ENCODE measurements at regions not wholly inside any gene's neighbourhood (a gene's known extent, or its start where the extent isn't known, plus 50 kb on each side); places are given as distances from the start of the nearest gene placed in this dataset.
"Not testable (repeated sequence)": the region's sequence is repeated elsewhere in the genome, so short reads cannot be mapped to it uniquely, and the experiment has no call there.

DNA sequence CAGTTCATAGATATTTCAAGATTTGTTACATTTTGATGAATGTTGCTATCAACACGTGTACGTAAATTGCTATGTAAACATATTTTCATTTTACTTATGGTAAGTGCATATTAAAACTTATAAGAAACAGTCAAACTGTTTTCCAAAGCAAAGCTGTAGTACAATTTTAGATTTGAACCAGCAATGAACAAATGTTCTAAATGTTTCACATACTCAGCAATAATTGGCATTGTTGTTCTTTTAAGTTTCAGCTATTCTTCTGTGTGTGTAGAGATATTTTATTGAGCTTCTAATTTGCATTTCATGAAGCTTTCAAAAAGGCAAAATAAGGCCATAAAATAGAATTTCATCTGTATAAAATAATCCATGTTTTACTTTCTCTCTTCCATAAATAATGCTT lies 1433.2 kb downstream of the LRFN5 start:
- Histone ChIP-seq H2AFZ (ENCODE audit: low read depth, low read length) (no peak overlapping the region), H3K27me3 (ENCODE audit: insufficient read depth, low read length) (no peaks in the 10 kb centered on the region), H3K4me1 (ENCODE audit: insufficient read depth, low read length) (no peaks in the 10 kb centered on the region), H3K4me3 (ENCODE audit: low read length) (no peak overlapping the region), H3K9me3 (ENCODE audit: low read length) (no peaks in the 10 kb centered on the region), H3K36me3 (ENCODE audit: insufficient read depth, low read length) (no peaks in the 10 kb centered on the region)

GRCh38 chr14:43031598-43031997 lies 1424.9 kb downstream of the LRFN5 start:
- H3K27me3 ChIP-seq (ENCODE audit: insufficient read depth, low read length), result no peaks in the 10 kb centered on the region
- H3K36me3 ChIP-seq (ENCODE audit: insufficient read depth, low read length), result no peaks in the 10 kb centered on the region
- H3K4me1 ChIP-seq (ENCODE audit: insufficient read depth, low read length), result no peaks in the 10 kb centered on the region
- H3K9me3 ChIP-seq (ENCODE audit: low read length), result no peaks in the 10 kb centered on the region
- H2AFZ ChIP-seq (ENCODE audit: low read depth, low read length), result no peak overlapping the region
- no peak overlapping the region for H3K4me3 ChIP-seq (ENCODE audit: low read length)

DNA sequence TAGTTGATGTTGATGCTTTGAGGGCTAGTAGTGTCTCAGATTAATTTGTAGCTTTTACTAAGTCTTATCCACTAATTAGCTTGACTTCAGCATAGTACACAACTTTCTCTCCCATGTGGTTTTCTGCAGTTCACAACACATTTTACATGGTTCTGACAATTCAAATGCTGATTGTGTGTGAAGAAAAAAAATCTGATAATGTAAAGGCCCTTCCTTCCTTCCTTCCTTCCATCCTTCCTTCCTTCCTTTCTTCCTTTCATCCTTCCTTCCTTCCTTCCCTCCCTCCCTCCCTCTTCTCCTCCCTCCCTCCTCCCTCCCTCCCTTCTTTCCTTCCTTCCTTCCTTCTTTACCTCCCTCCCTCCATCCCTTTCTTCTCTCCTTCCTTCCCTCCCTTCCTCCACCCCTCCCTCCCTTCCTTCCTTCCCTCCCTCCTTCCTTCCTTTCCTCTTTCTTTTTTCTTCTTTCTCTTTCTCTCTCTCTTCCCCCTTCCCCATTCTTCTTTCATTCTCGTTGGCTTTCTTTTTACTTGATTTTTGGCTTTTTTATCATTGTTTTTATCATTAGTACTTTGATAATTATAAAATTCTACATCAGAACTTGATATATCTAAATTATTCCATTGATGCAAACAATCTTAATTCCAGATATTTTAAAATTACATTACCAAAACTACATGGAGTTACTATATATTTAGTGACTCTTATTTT lies 1415.6 kb downstream of the LRFN5 start:
- Histone ChIP-seq H3K4me1 (ENCODE audit: insufficient read depth, low read length) (peaks cover 3% of the 10 kb centered on the region), H3K36me3 (ENCODE audit: insufficient read depth, low read length) (no peaks in the 10 kb centered on the region), H3K9me3 (ENCODE audit: low read length) (no peaks in the 10 kb centered on the region), H3K4me3 (ENCODE audit: low read length) (no peak overlapping the region), H3K27me3 (ENCODE audit: insufficient read depth, low read length) (no peaks in the 10 kb centered on the region), H2AFZ (ENCODE audit: low read depth, low read length) (no peak overlapping the region)

- H3K9me3 ChIP-seq (ENCODE audit: low read length), result no peaks in the 10 kb centered on the region
- H3K36me3 ChIP-seq (ENCODE audit: insufficient read depth, low read length), result no peaks in the 10 kb centered on the region
- H3K4me1 ChIP-seq (ENCODE audit: insufficient read depth, low read length), result no peaks in the 10 kb centered on the region
- no peak overlapping the region for H3K4me3 ChIP-seq (ENCODE audit: low read length)
- H2AFZ ChIP-seq (ENCODE audit: low read depth, low read length), result no peak overlapping the region
- H3K27me3 ChIP-seq (ENCODE audit: insufficient read depth, low read length), result no peaks in the 10 kb centered on the region
Observed at GRCh38 chr14:43019826-43020225, 1413.2 kb downstream of the LRFN5 start.

GRCh38 chr14:43014338-43014737 lies 1407.7 kb downstream of the LRFN5 start:
- H3K36me3 ChIP-seq (ENCODE audit: insufficient read depth, low read length), result no peaks in the 10 kb centered on the region
- no peaks in the 10 kb centered on the region for H3K9me3 ChIP-seq (ENCODE audit: low read length)
- no peaks in the 10 kb centered on the region for H3K4me1 ChIP-seq (ENCODE audit: insufficient read depth, low read length)
- no peaks in the 10 kb centered on the region for H3K27me3 ChIP-seq (ENCODE audit: insufficient read depth, low read length)
- no peak overlapping the region for H2AFZ ChIP-seq (ENCODE audit: low read depth, low read length)
- no peak overlapping the region for H3K4me3 ChIP-seq (ENCODE audit: low read length)

DNA sequence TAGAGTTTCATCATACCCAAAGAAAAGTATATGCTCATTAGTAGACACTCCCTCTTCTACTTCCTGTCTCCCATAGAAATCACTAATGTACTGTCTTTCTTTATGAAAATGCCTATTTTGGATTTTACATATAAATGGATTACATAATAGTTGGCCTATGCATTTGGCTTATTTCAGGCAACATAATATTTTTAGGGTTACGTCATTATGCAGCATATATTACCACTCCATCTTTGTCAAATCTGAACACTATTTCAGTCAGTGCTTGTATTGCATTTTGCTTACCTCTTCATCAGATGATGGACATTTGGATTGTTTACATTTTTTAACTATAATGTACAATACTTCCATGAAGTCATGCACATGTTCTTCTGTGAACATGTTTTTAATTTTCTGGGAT lies 1406.1 kb downstream of the LRFN5 start:
- Histone ChIP-seq H3K4me1 (ENCODE audit: insufficient read depth, low read length) (no peaks in the 10 kb centered on the region), H3K4me3 (ENCODE audit: low read length) (no peak overlapping the region), H3K9me3 (ENCODE audit: low read length) (no peaks in the 10 kb centered on the region), H3K27me3 (ENCODE audit: insufficient read depth, low read length) (no peaks in the 10 kb centered on the region), H3K36me3 (ENCODE audit: insufficient read depth, low read length) (no peaks in the 10 kb centered on the region), H2AFZ (ENCODE audit: low read depth, low read length) (no peak overlapping the region)

DNA sequence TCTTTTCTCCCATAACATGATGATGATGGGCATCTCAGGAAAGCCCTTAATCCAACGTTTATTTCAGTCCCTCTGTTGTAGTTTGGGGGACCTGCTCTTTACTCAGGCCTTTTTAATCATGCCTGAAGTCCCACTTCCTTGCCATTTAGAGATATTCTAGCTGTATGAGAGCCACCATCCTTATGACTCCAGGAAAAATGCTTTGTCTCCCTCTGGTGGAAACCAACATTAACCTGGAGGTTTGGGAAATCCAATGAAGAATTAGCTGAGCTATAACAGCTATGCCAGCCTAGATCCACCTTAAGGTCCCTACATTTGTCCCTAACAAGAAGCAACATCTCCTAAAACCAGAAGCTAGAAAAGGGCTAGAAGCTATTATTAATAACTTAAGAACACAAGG lies 1399.1 kb downstream of the LRFN5 start:
- H3K27me3 ChIP-seq (ENCODE audit: insufficient read depth, low read length), result no peaks in the 10 kb centered on the region

DNA sequence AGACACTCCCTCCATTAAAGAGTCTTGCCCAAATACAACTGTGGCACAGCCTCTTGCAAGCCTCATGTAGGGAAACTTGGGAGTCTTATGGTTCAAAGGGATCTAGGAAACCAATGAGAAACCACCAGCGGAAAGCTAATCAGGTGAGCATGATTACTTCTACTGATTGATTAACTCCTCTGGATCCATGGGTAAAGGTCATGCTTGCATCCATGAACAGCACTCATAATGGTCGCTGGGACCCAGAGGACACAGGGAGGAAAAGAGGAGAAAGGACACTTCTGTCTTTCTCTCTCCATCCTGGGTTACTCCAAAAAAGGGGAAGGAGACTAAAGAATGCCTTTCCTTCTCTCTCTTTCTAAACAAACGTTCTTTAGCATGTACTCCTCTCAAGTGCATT lies 1397.2 kb downstream of the LRFN5 start:
- Histone ChIP-seq H3K4me3 (ENCODE audit: low read length) (no peak overlapping the region), H3K9me3 (ENCODE audit: low read length) (no peaks in the 10 kb centered on the region), H3K36me3 (ENCODE audit: insufficient read depth, low read length) (no peaks in the 10 kb centered on the region), H3K27me3 (ENCODE audit: insufficient read depth, low read length) (no peaks in the 10 kb centered on the region), H3K4me1 (ENCODE audit: insufficient read depth, low read length) (no peaks in the 10 kb centered on the region), H2AFZ (ENCODE audit: low read depth, low read length) (no peak overlapping the region)

More for the DNA sequence above, 1399.1 kb downstream of the LRFN5 start:
- Histone ChIP-seq H3K9me3 (ENCODE audit: low read length) (no peaks in the 10 kb centered on the region), H2AFZ (ENCODE audit: low read depth, low read length) (no peak overlapping the region), H3K4me1 (ENCODE audit: insufficient read depth, low read length) (no peaks in the 10 kb centered on the region), H3K36me3 (ENCODE audit: insufficient read depth, low read length) (no peaks in the 10 kb centered on the region), H3K4me3 (ENCODE audit: low read length) (no peak overlapping the region)

- H3K4me3 ChIP-seq (ENCODE audit: low read length), result no peak overlapping the region
- no peaks in the 10 kb centered on the region for H3K4me1 ChIP-seq (ENCODE audit: insufficient read depth, low read length)
- H2AFZ ChIP-seq (ENCODE audit: low read depth, low read length), result no peak overlapping the region
- no peaks in the 10 kb centered on the region for H3K9me3 ChIP-seq (ENCODE audit: low read length)
- no peaks in the 10 kb centered on the region for H3K36me3 ChIP-seq (ENCODE audit: insufficient read depth, low read length)
- H3K27me3 ChIP-seq (ENCODE audit: insufficient read depth, low read length), result no peaks in the 10 kb centered on the region
Observed at GRCh38 chr14:43001731-43002130, 1395.1 kb downstream of the LRFN5 start.

- no peaks in the 10 kb centered on the region for H3K36me3 ChIP-seq (ENCODE audit: insufficient read depth, low read length)
- H3K9me3 ChIP-seq (ENCODE audit: low read length), result no peaks in the 10 kb centered on the region
- H3K4me1 ChIP-seq (ENCODE audit: insufficient read depth, low read length), result no peaks in the 10 kb centered on the region
- H3K4me3 ChIP-seq (ENCODE audit: low read length), result no peak overlapping the region
- H3K27me3 ChIP-seq (ENCODE audit: insufficient read depth, low read length), result no peaks in the 10 kb centered on the region
- H2AFZ ChIP-seq (ENCODE audit: low read depth, low read length), result no peak overlapping the region
Observed at GRCh38 chr14:42994051-42994736, 1387.5 kb downstream of the LRFN5 start.

DNA sequence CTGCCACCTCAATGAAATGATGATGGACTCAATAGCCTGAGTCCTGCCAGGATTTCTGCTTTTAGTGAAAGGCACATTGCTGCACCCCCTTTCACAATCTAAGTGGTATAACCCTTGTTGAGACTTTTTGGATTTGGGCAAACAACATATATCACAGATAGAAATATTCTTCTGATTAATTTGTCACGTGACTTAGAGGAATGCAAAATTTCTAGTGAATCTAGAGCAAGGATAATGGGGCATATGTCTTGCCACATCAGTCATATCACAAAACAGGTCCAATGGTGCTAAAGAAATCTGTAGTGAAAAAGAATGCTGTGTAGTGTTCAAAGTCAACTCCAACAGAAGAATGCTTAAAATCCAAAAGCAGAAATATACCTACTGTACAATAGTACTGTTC lies 1386.3 kb downstream of the LRFN5 start:
- Histone ChIP-seq H3K4me3 (ENCODE audit: low read length) (no peak overlapping the region), H3K4me1 (ENCODE audit: insufficient read depth, low read length) (no peaks in the 10 kb centered on the region), H3K36me3 (ENCODE audit: insufficient read depth, low read length) (no peaks in the 10 kb centered on the region), H3K9me3 (ENCODE audit: low read length) (no peaks in the 10 kb centered on the region), H3K27me3 (ENCODE audit: insufficient read depth, low read length) (no peaks in the 10 kb centered on the region), H2AFZ (ENCODE audit: low read depth, low read length) (no peak overlapping the region)

DNA sequence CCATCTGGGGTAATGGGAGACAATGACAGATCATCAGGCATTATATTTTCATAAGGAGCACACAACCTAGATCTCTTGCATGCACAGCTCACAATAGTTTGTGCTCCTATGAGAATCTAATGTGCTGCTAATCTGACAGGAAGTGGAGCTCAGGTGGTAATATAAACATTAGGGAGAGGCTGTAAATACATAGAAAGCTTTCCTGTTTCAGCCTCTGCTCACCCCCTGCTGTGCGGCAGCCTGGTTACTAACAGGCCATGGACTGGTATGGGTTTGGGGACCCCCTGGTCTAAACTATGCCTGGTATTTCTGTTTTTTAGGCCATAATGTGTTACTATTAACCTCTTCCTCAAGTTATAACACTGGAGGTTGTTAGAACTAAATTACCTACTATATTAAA lies 1373.7 kb downstream of the LRFN5 start:
- Histone ChIP-seq H3K9me3 (ENCODE audit: low read length) (no peaks in the 10 kb centered on the region), H3K4me1 (ENCODE audit: insufficient read depth, low read length) (no peaks in the 10 kb centered on the region), H2AFZ (ENCODE audit: low read depth, low read length) (no peak overlapping the region), H3K36me3 (ENCODE audit: insufficient read depth, low read length) (no peaks in the 10 kb centered on the region), H3K4me3 (ENCODE audit: low read length) (no peak overlapping the region), H3K27me3 (ENCODE audit: insufficient read depth, low read length) (no peaks in the 10 kb centered on the region)

DNA sequence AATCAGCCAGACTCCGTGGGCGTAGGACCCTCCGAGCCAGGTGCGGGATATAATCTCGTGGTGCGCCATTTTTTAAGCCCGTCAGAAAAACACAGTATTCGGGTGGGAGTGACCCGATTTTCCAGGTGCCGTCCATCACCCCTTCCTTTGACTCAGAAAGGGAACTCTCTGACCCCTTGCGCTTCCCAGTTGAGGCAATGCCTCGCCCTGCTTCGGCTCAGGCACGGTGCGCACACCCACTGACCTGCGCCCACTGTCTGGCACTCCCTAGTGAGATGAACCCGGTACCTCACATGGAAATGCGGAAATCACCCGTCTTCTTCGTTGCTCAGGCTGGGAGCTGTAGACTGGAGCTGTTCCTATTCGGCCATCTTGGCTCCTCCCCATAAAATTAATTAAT lies 1366.5 kb downstream of the LRFN5 start:
- not testable (repeated sequence) for H3K4me1 ChIP-seq (ENCODE audit: insufficient read depth, low read length); H3K27me3 ChIP-seq (ENCODE audit: insufficient read depth, low read length); H2AFZ ChIP-seq (ENCODE audit: low read depth, low read length); H3K9me3 ChIP-seq (ENCODE audit: low read length); H3K4me3 ChIP-seq (ENCODE audit: low read length); H3K36me3 ChIP-seq (ENCODE audit: insufficient read depth, low read length)

GRCh38 chr14:42965512-42965911 lies 1358.8 kb downstream of the LRFN5 start:
- Histone ChIP-seq H3K36me3 (ENCODE audit: insufficient read depth, low read length) (no peaks in the 10 kb centered on the region), H3K9me3 (ENCODE audit: low read length) (no peaks in the 10 kb centered on the region), H3K4me3 (ENCODE audit: low read length) (no peak overlapping the region), H3K27me3 (ENCODE audit: insufficient read depth, low read length) (no peaks in the 10 kb centered on the region), H2AFZ (ENCODE audit: low read depth, low read length) (no peak overlapping the region), H3K4me1 (ENCODE audit: insufficient read depth, low read length) (no peaks in the 10 kb centered on the region)

Measured in neuron (in vitro differentiated cells).